ENCODE measurements at regions not wholly inside any gene's neighbourhood (a gene's known extent, or its start where the extent isn't known, plus 50 kb on each side); places are given as distances from the start of the nearest gene placed in this dataset.

DNA sequence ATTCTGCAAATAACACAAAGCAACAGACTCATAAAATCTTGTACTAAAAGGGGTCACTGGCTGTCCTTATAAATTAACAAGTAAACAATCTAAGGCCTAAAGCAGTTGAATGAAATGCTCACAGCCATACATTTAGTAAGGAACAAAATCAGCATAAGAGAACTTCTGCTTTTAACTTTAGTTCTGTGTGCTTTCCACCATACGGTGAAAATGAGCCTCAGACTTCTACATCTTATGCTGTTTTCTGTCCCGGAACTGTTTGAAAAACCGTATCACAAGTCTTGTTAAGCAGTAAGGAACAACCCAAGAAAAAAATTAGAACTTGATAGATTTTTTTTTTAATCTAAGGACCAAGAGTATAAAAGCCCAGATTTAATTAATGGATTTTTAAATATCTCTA lies 549.1 kb upstream of the MIR17HG start:
- Histone ChIP-seq H3K4me1 (no peaks in the 10 kb centered on the region), H3K36me3 (no peaks in the 10 kb centered on the region), H3K27ac (no peak overlapping the region), H3K27me3 (no peaks in the 10 kb centered on the region), H3K9me3 (no peaks in the 10 kb centered on the region), H3K4me3 (no peak overlapping the region)
- TF ChIP-seq, protein P1, sequence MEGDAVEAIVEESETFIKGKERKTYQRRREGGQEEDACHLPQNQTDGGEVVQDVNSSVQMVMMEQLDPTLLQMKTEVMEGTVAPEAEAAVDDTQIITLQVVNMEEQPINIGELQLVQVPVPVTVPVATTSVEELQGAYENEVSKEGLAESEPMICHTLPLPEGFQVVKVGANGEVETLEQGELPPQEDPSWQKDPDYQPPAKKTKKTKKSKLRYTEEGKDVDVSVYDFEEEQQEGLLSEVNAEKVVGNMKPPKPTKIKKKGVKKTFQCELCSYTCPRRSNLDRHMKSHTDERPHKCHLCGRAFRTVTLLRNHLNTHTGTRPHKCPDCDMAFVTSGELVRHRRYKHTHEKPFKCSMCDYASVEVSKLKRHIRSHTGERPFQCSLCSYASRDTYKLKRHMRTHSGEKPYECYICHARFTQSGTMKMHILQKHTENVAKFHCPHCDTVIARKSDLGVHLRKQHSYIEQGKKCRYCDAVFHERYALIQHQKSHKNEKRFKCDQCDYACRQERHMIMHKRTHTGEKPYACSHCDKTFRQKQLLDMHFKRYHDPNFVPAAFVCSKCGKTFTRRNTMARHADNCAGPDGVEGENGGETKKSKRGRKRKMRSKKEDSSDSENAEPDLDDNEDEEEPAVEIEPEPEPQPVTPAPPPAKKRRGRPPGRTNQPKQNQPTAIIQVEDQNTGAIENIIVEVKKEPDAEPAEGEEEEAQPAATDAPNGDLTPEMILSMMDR (IDR thresholded peaks at IDR 0.05) = no peak
- TF ChIP-seq POLR2AphosphoS5 (IDR thresholded peaks at IDR 0.05) (no peak), EP300 (IDR thresholded peaks at IDR 0.05) (no peak), POLR2A (IDR thresholded peaks at IDR 0.05) (no peak)
- 39 to 74% methylated on average over 3 of the region's 3 CpGs for WGBS, 2 donors
- no peak for DNase-seq
- intact Hi-C loops (cut with DNase I) = no loop called here

DNA sequence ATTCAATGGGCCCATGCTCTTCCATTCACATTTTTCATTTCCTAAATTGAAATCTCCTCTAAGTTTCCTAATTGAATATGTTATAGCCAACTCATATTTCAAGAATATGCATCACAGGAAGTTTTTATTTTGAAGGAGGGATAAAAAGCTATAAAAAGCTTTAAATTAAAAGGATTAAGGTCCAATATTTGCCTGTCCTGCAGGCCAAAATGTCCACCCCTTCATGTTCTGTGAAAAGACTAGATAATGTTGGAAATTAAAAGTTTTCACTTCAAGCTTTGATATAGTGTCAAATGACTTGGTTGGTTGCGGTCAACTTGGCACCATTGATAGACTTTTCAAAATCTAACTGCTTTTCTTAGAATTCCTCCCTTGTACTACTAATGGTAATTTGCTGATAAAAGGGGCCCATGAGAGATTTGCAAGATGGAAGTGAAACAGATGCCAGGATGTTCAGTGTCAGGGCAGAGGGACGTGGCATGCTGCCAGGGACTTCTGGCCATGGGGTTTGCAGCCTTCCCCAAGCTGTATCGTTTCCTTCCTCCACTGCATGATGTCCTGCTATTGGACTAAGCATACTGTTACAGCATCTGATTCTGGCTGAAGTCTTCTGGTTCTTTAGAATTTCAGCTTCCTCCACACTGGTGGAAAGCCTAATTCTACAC lies 547.3 kb upstream of the MIR17HG start:
- intact Hi-C loops (cut with DNase I) = no loop called here
- no peak for DNase-seq
- H3K4me3 ChIP-seq = no peak overlapping the region

DNA sequence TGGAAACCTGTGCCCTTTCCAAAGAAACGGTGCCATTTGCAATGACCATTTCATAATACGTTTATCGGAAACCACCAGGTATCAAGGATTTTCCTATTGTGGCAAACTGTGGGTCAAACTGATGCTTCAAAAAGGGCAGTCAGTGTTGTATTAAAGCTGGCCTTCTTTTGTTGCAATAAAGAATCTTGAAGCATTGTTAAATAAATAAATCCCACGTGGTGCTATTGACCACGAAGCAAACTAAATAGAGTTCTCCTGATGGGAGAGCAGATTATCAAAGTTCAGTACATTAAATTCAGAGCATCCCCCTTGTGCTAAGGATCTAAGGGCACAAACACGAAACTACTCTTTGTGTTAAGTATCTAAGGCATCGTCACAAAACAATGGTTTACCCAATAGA lies 545.9 kb upstream of the MIR17HG start:
- Histone ChIP-seq H3K9me3 (no peaks in the 10 kb centered on the region), H3K27me3 (no peaks in the 10 kb centered on the region), H3K4me3 (no peak overlapping the region), H3K27ac (no peak overlapping the region), H3K36me3 (no peaks in the 10 kb centered on the region), H3K4me1 (peaks cover 0 to 3% (median 0%) of the 10 kb centered on the region in 4 donors)
- WGBS, 2 donors = 71 to 81% methylated on average over 7 of the region's 7 CpGs
- TF ChIP-seq POLR2A (IDR thresholded peaks at IDR 0.05) (no peak), EP300 (IDR thresholded peaks at IDR 0.05) (no peak), POLR2AphosphoS5 (IDR thresholded peaks at IDR 0.05) (no peak)
- TF ChIP-seq, protein P1 (IDR thresholded peaks at IDR 0.05) = no peak
- DNase-seq = no peak
- intact Hi-C loops (cut with DNase I) = no loop called here

More for the DNA sequence above, 547.3 kb upstream of the MIR17HG start:
- WGBS, 2 donors = 31 to 37% methylated on average over 3 of the region's 3 CpGs
- Histone ChIP-seq H3K9me3 (no peaks in the 10 kb centered on the region), H3K27me3 (no peaks in the 10 kb centered on the region), H3K36me3 (no peaks in the 10 kb centered on the region), H3K27ac (no peak overlapping the region), H3K4me1 (no peaks in the 10 kb centered on the region)
- TF ChIP-seq POLR2A (IDR thresholded peaks at IDR 0.05) (no peak), EP300 (IDR thresholded peaks at IDR 0.05) (no peak), POLR2AphosphoS5 (IDR thresholded peaks at IDR 0.05) (no peak)
- TF ChIP-seq, protein P1 (IDR thresholded peaks at IDR 0.05) = no peak

DNA sequence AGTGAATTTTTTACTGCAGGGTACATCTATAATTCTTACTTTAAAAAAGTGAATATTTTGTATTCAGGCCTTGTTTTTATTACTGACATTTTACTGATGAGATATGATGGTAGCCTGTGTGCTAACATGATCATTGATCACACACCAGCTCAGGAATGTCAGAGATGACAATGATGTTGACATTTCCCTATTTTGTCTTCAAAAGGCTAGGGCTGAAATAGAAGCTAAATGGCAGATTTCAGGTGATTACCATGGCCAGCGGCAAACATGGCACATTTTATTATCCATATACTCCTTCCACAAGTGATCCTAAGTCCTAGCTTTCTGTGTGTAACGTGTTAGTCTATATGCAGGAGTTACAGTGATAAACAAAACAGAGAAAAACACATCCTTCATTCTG lies 544.3 kb upstream of the MIR17HG start:
- TF ChIP-seq POLR2A (IDR thresholded peaks at IDR 0.05) (no peak), EP300 (IDR thresholded peaks at IDR 0.05) (no peak), POLR2AphosphoS5 (IDR thresholded peaks at IDR 0.05) (no peak)
- TF ChIP-seq, protein P1 (IDR thresholded peaks at IDR 0.05) = no peak

More for the DNA sequence above, 544.3 kb upstream of the MIR17HG start:
- Histone ChIP-seq H3K4me3 (no peak overlapping the region), H3K36me3 (no peaks in the 10 kb centered on the region), H3K27ac (no peak overlapping the region), H3K4me1 (peaks cover 0 to 3% (median 0%) of the 10 kb centered on the region in 4 donors), H3K27me3 (no peaks in the 10 kb centered on the region), H3K9me3 (no peaks in the 10 kb centered on the region)
- 52 to 53% methylated on average over 2 of the region's 2 CpGs for WGBS, 2 donors
- intact Hi-C loops (cut with DNase I) = no loop called here
- DNase-seq = no peak

All from sigmoid colon (tissue), 6 donors.